ENCODE measurements at regions not wholly inside any gene's neighbourhood (a gene's known extent, or its start where the extent isn't known, plus 50 kb on each side); places are given as distances from the start of the nearest gene placed in this dataset.

DNA sequence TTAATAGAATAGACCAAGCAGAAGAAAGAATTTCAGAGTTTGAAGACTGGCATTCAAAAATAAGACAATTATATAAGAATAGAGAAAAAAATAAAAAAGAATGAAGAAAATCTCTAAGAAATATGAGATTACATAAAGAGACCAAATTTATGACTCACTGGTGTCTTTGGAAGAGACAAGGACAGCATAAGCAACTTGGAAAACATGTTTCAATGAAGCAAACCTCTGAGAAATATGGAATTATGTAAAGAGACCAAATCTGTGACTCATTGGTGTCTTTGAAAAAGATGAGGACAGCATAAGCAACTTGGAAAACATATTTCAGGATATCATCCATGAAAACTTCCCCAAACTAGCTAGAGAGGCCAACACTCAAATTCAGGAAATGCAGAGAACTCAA lies 60.4 kb upstream of the LYPLAL1 start:
- Histone ChIP-seq H3K27ac (no peak overlapping the region), H3K4me3 (no peak overlapping the region), H3K36me3 (no peaks in the 10 kb centered on the region), H3K27me3 (no peaks in the 10 kb centered on the region), H3K4me2 (no peak overlapping the region), H3K9me3 (replicated peaks in 1 of 11) (peaks cover 10 to 28% (median 19%) of the 10 kb centered on the region in 11 experiments; a peak in 21 of 22 replicates), H3K9ac (no peak overlapping the region), H4K20me1 (no peaks in the 10 kb centered on the region), H3K4me1 (no peaks in the 10 kb centered on the region)
- no peak for TF ChIP-seq Cebpa-rat (IDR thresholded peaks at IDR 0.05)

DNA sequence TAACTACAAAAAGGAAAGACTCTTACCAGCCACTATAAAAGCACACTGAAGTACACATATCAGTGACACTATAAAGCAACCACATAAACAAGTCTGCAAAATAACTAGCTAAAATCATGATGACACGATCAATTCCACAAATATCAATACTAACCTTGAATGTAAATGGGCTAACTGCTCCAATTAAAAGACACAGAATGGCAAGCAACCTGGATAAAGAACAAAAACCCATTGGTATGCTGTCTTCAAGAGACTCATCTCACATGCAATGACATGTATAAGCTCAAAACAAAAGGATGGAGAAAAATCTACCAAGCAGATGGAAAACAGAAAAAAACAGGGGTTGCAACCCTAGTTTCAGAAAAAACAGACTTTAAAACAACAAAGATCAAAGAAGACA lies 59.7 kb upstream of the LYPLAL1 start:
- no peak overlapping the region for H3K4me3 ChIP-seq
- TF ChIP-seq Cebpa-rat (IDR thresholded peaks at IDR 0.05), result no peak
- H3K4me2 ChIP-seq, result no peak overlapping the region
- H3K27me3 ChIP-seq, result no peaks in the 10 kb centered on the region
- no peaks in the 10 kb centered on the region for H3K4me1 ChIP-seq
- no peaks in the 10 kb centered on the region for H3K36me3 ChIP-seq
- H3K27ac ChIP-seq, result no peak overlapping the region
- H3K9me3 ChIP-seq (replicated peaks in 1 of 11), result peaks cover 10 to 28% (median 19%) of the 10 kb centered on the region in 11 experiments; a peak in 21 of 22 replicates
- H4K20me1 ChIP-seq, result no peaks in the 10 kb centered on the region
- no peak overlapping the region for H3K9ac ChIP-seq

DNA sequence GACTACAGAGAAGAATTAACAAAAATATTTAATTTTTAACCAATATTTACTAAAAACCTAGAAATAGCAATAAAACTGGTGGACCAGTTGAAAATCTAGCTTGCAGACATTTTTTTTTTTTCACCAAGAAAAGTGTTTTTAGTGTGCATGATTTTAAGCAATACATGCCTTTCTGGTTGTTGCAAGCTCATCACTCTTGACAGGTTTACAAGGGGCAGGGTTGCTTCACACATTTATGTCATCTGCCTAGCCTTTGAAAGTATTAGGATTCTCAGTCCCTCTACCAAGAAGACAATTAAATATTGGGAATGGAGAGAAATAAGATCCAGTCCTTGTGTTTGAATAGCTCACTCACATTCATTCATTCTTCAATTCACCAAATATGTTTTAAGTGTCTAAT lies 53.8 kb upstream of the LYPLAL1 start:
- no peak for TF ChIP-seq Cebpa-rat (IDR thresholded peaks at IDR 0.05)

GRCh38 chr1:219120624-219121544 lies 52.8 kb upstream of the LYPLAL1 start:
- Histone ChIP-seq H4K20me1 (no peaks in the 10 kb centered on the region), H3K4me3 (no peak overlapping the region), H3K36me3 (no peaks in the 10 kb centered on the region), H3K27me3 (no peaks in the 10 kb centered on the region), H3K9me3 (replicated peaks in 1 of 11) (no peaks in the 10 kb centered on the region), H3K4me2 (peak overlapping the region in 3 of 11 experiments; percentile 18 to 31 (median 29); a peak in 6 of 22 replicates), H3K9ac (no peak overlapping the region), H3K4me1 (peaks cover 0 to 16% (median 0%) of the 10 kb centered on the region in 10 experiments; a peak in 5 of 20 replicates), H3K27ac (peak overlapping the region in 3 of 11 experiments; percentile 21 to 54 (median 49); a peak in 4 of 22 replicates)
- no peak for TF ChIP-seq Cebpa-rat (IDR thresholded peaks at IDR 0.05)

More for the DNA sequence above, 53.8 kb upstream of the LYPLAL1 start:
- no peaks in the 10 kb centered on the region for H3K36me3 ChIP-seq
- no peaks in the 10 kb centered on the region for H3K9me3 ChIP-seq (replicated peaks in 1 of 11)
- no peak overlapping the region for H3K4me3 ChIP-seq
- peak overlapping the region in 1 of 11 experiments; percentile 18; a peak in 2 of 22 replicates for H3K4me2 ChIP-seq
- H3K27ac ChIP-seq, result no peak overlapping the region
- peaks cover 0 to 16% (median 0%) of the 10 kb centered on the region in 10 experiments; a peak in 5 of 20 replicates for H3K4me1 ChIP-seq
- H4K20me1 ChIP-seq, result no peaks in the 10 kb centered on the region
- H3K27me3 ChIP-seq, result no peaks in the 10 kb centered on the region
- no peak overlapping the region for H3K9ac ChIP-seq

DNA sequence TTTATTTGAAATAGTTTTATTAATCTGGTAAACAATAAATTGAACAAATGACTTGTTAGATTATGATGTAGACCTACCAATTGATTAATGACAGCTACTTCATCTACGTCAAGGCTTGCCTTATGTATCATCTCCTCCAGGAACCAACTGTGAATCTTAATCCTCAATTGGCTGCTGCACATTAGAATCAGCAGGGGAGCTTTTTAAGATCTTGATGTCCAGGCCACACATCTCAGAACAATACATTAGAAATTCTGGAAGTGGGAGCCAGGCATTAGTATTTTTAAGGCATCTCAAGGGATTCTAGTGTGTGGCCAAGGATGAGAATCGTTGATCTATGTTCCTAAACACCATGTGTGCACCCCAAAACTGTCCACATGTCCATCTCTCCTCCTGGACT lies 52.0 kb upstream of the LYPLAL1 start:
- Histone ChIP-seq H3K4me1 (peaks cover 0 to 16% (median 0%) of the 10 kb centered on the region in 10 experiments; a peak in 5 of 20 replicates), H3K9ac (no peak overlapping the region), H4K20me1 (no peaks in the 10 kb centered on the region), H3K27me3 (no peaks in the 10 kb centered on the region), H3K4me3 (no peak overlapping the region), H3K27ac (no peak overlapping the region; a peak in 2 of 22 replicates), H3K36me3 (no peaks in the 10 kb centered on the region), H3K9me3 (replicated peaks in 1 of 11) (no peaks in the 10 kb centered on the region), H3K4me2 (no peak overlapping the region)
- TF ChIP-seq Cebpa-rat (IDR thresholded peaks at IDR 0.05), result no peak

DNA sequence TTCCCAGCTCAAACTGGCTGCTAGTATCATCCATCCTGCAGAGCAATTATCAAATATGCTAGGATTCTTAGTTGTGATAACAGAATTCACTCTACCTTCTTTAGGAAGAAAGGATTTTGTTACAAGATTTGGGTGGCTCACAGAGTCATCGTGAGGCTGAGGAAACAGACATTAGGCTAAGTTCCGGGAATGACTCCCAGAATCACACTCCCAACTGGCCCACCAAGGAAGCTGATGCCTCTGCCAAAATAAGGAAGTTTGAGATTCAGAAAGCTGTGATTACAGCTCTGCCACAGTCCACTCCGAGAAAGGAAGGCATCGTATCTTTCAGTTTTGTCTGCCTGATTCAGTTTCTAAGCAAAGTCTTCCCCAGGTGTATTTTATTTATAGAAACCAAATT lies 50.6 kb upstream of the LYPLAL1 start:
- Histone ChIP-seq H3K4me3 (no peak overlapping the region), H3K9ac (no peak overlapping the region), H3K36me3 (no peaks in the 10 kb centered on the region), H3K4me1 (peaks cover 0 to 16% (median 0%) of the 10 kb centered on the region in 10 experiments; a peak in 5 of 20 replicates), H3K27ac (no peak overlapping the region), H4K20me1 (no peaks in the 10 kb centered on the region), H3K9me3 (replicated peaks in 1 of 11) (no peaks in the 10 kb centered on the region), H3K27me3 (no peaks in the 10 kb centered on the region), H3K4me2 (no peak overlapping the region)
- no peak for TF ChIP-seq Cebpa-rat (IDR thresholded peaks at IDR 0.05)

All from BLaER1 treated with 17β-estradiol and CSF1 and Interleukin-3, amounts not matched to agents 10 nM and 100 nM (cell line).